GM18867 (cell line): ENCODE measurements at regions not wholly inside any gene's neighbourhood (a gene's known extent, or its start where the extent isn't known, plus 50 kb on each side); places are given as distances from the start of the nearest gene placed in this dataset.

ENCODE experiments used
- ATAC-seq: cut with Tn5 transposase; IDR thresholded peaks from one replicate; pipeline ENCODE4 v1.9.1; 2021; ENCODE audit warnings: mild to moderate bottlenecking, moderate library complexity; ENCODE audit not compliant: unreplicated experiment

- ATAC-seq = no peak
Observed at GRCh38 chr17:79377230-79377786, 233.5 kb downstream of the RBFOX3 start.

GRCh38 chr17:79374807-79375206 is 236.0 kb downstream of the RBFOX3 start:
- no peak for ATAC-seq

- ATAC-seq = no peak
Observed at GRCh38 chr17:79374087-79374689, 236.7 kb downstream of the RBFOX3 start.

- no peak for ATAC-seq
Observed at GRCh38 chr17:79372470-79373238, 238.2 kb downstream of the RBFOX3 start.

GRCh38 chr17:79371984-79372383 is 238.9 kb downstream of the RBFOX3 start:
- ATAC-seq = no peak

- no peak for ATAC-seq
Observed at GRCh38 chr17:79370594-79370993, 240.3 kb downstream of the RBFOX3 start.

GRCh38 chr17:79370126-79370525 is 240.7 kb downstream of the RBFOX3 start:
- no peak for ATAC-seq

- ATAC-seq = no peak
Observed at GRCh38 chr17:79369532-79369931, 241.3 kb downstream of the RBFOX3 start.

GRCh38 chr17:79369001-79369400 is 241.8 kb downstream of the RBFOX3 start:
- ATAC-seq = no peak

- ATAC-seq = no peak
Observed at GRCh38 chr17:79368521-79368920, 242.3 kb downstream of the RBFOX3 start.

GRCh38 chr17:79366988-79367571 is 243.8 kb downstream of the RBFOX3 start:
- no peak for ATAC-seq

- no peak for ATAC-seq
Observed at GRCh38 chr17:79365836-79366770, 244.7 kb downstream of the RBFOX3 start.

- ATAC-seq = no peak
Observed at GRCh38 chr17:79365351-79365750, 245.5 kb downstream of the RBFOX3 start.

- no peak for ATAC-seq
Observed at GRCh38 chr17:79364315-79365094, 246.3 kb downstream of the RBFOX3 start.

- ATAC-seq = no peak
Observed at GRCh38 chr17:79363552-79364275, 247.1 kb downstream of the RBFOX3 start.

- ATAC-seq = no peak
Observed at GRCh38 chr17:79362772-79363305, 248.0 kb downstream of the RBFOX3 start.

GRCh38 chr17:79361873-79362771 is 248.7 kb downstream of the RBFOX3 start:
- no peak for ATAC-seq

- no peak for ATAC-seq
Observed at GRCh38 chr17:79361221-79361734, 249.6 kb downstream of the RBFOX3 start.
